Liver (tissue), 8 donors: ENCODE measurements at regions not wholly inside any gene's neighbourhood (a gene's known extent, or its start where the extent isn't known, plus 50 kb on each side); places are given as distances from the start of the nearest gene placed in this dataset.

ENCODE experiments used
- DNase-seq: peaks from one replicate; pipeline ENCODE4 v3.0.0-alpha.2; 2017; ENCODE audit warnings: low spot score
- H3K27ac ChIP-seq, 2 donors: one replicate each; pipeline ENCODE4 v1.7.0; 2013; ENCODE audit warnings: inconsistent platforms in 2 of 2, low read length in 2 of 2, control low read depth in 1 of 2, low read depth in 1 of 2, mild to moderate bottlenecking in 1 of 2
- H3K27me3 ChIP-seq, 4 donors: one replicate each; pipeline versions ENCODE4 v1.6.1 to v1.7.0; 2013; ENCODE audit warnings: low read length in 3 of 4, inconsistent platforms in 1 of 4, mild to moderate bottlenecking in 1 of 4, moderate library complexity in 1 of 4; ENCODE audit not compliant: control insufficient read depth in 4 of 4, insufficient read depth in 4 of 4
- H3K36me3 ChIP-seq, 4 donors: one replicate each; pipeline versions ENCODE4 v1.6.1 to v1.7.0; 2013; ENCODE audit warnings: low read length in 3 of 4, mild to moderate bottlenecking in 3 of 4, low read depth in 1 of 4, moderate library complexity in 1 of 4; ENCODE audit not compliant: control insufficient read depth in 4 of 4, insufficient read depth in 3 of 4
- H3K4me1 ChIP-seq, 4 donors: one replicate each; pipeline versions ENCODE4 v1.6.1 to v1.7.0; 2013; ENCODE audit warnings: low read length in 3 of 4, mild to moderate bottlenecking in 3 of 4, moderate library complexity in 1 of 4; ENCODE audit not compliant: control insufficient read depth in 4 of 4, insufficient read depth in 4 of 4
- H3K4me3 ChIP-seq, 3 donors: one replicate each; pipeline versions ENCODE4 v1.6.1 to v1.7.0; 2013; ENCODE audit warnings: low read length in 3 of 3, control low read depth in 1 of 3, low read depth in 1 of 3, mild to moderate bottlenecking in 1 of 3
- H3K9ac ChIP-seq, 2 donors: one replicate each; pipeline ENCODE4 v1.7.0; 2013; ENCODE audit warnings: low read length in 2 of 2, mild to moderate bottlenecking in 2 of 2, moderate library complexity in 2 of 2, control low read depth in 1 of 2, low read depth in 1 of 2
- H3K9me3 ChIP-seq, 4 donors: one replicate each; pipeline versions ENCODE4 v1.6.1 to v1.7.0; 2013; ENCODE audit warnings: low read length in 3 of 4; ENCODE audit not compliant: control insufficient read depth in 4 of 4
- ATF3 ChIP-seq: IDR thresholded peaks from 2 replicates; pipeline ENCODE4 v1.6.1; 2016; ENCODE audit warnings: antibody characterized with exemption
- CTCF ChIP-seq: fragments of 150-350 bp; IDR thresholded peaks from 2 replicates; pipeline ENCODE4 v1.5.1; 2017; ENCODE audit warnings: improper control_type of control experiment, low read depth, low read length; ENCODE audit not compliant: missing input control
- EGR1 ChIP-seq, 2 donors: IDR thresholded peaks; 2 replicates each; pipeline ENCODE4 v1.6.1; 2016 to 2018; ENCODE audit warnings: antibody characterized with exemption in 2 of 2, low read depth in 2 of 2
- FOXA1 ChIP-seq: IDR thresholded peaks from 2 replicates; pipeline ENCODE4 v1.6.1; 2016; ENCODE audit warnings: antibody characterized with exemption
- FOXA2 ChIP-seq: IDR thresholded peaks from 2 replicates; pipeline ENCODE4 v1.6.1; 2016; ENCODE audit warnings: antibody characterized with exemption
- GABPA ChIP-seq, 2 donors: IDR thresholded peaks in 1 of 2; conservative IDR thresholded peaks in 1 of 2; 2 replicates each; pipeline ENCODE4 v1.6.1; 2016; ENCODE audit warnings: antibody characterized with exemption in 2 of 2, mild to moderate bottlenecking in 1 of 2, moderate library complexity in 1 of 2
- HNF4G ChIP-seq: IDR thresholded peaks from 2 replicates; pipeline ENCODE4 v1.6.1; 2016; ENCODE audit warnings: antibody characterized with exemption
- MAX ChIP-seq: IDR thresholded peaks from 2 replicates; pipeline ENCODE4 v1.6.1; 2016; ENCODE audit warnings: antibody characterized with exemption
- RAD21 ChIP-seq, 2 donors: IDR thresholded peaks; 2 replicates each; pipeline ENCODE4 v1.6.1; 2016; ENCODE audit warnings: antibody characterized with exemption in 2 of 2, mild to moderate bottlenecking in 2 of 2
- REST ChIP-seq: IDR thresholded peaks from 2 replicates; pipeline ENCODE4 v1.6.1; 2016; ENCODE audit warnings: antibody characterized with exemption, mild to moderate bottlenecking
- RXRA ChIP-seq, 2 donors: IDR thresholded peaks; 2 replicates each; pipeline ENCODE4 v1.6.1; 2017 to 2018; ENCODE audit warnings: antibody characterized with exemption in 2 of 2, mild to moderate bottlenecking in 1 of 2
- TAF1 ChIP-seq: conservative IDR thresholded peaks from 2 replicates; pipeline ENCODE4 v1.6.1; 2016; ENCODE audit warnings: antibody characterized with exemption, mild to moderate bottlenecking
- YY1 ChIP-seq: IDR thresholded peaks from 2 replicates; pipeline ENCODE4 v1.6.1; 2016; ENCODE audit warnings: antibody characterized with exemption, mild to moderate bottlenecking
- ZBTB33 ChIP-seq: IDR thresholded peaks from 2 replicates; pipeline ENCODE4 v1.6.1; 2016; ENCODE audit warnings: antibody characterized with exemption
- WGBS: extraction: QIAGEN DNeasy Blood & Tissue Kit; methylation state at CpG from one replicate; pipeline ENCODE4 v1.1.7; 2013; 5-methylcytosine and 5-hydroxymethylcytosine counted together
- donor health status: healthy.
- donor health status: healthy.
- donor health status: healthy.
- donor health status: healthy.
- donor health status: healthy.

- 93% methylated on average over 1 of the region's 1 CpG for WGBS
- Histone ChIP-seq H3K4me3 (no peak overlapping the region), H3K9ac (no peak overlapping the region), H3K4me1 (no peaks in the 10 kb centered on the region), H3K27ac (no peak overlapping the region), H3K36me3 (no peaks in the 10 kb centered on the region), H3K9me3 (peaks cover 0 to 2% (median 0%) of the 10 kb centered on the region in 4 donors), H3K27me3 (no peaks in the 10 kb centered on the region)
- no peak for TF ChIP-seq RAD21 (IDR thresholded peaks at IDR 0.05)
- TF ChIP-seq ATF3: no peak
- TF ChIP-seq FOXA1: no peak
- TF ChIP-seq EGR1 (IDR thresholded peaks at IDR 0.05; ENCODE audit: low read depth in 2 of 2): no peak
- TF ChIP-seq ZBTB33: no peak
- no peak for DNase-seq
Measured at GRCh38 chr13:97712770-97713169, 240.7 kb upstream of the IPO5 start.

GRCh38 chr13:97715763-97716162 is 237.7 kb upstream of the IPO5 start:
- H3K27me3 ChIP-seq: no peaks in the 10 kb centered on the region
- TF ChIP-seq CTCF (no peak), FOXA2 (no peak), ATF3 (no peak), YY1 (no peak), TAF1 (no peak), FOXA1 (no peak), RXRA (IDR thresholded peaks at IDR 0.05) (no peak), MAX (no peak), HNF4G (no peak), GABPA (IDR thresholded peaks at IDR 0.05 in 1 of 2, conservative IDR thresholded peaks at IDR 0.05 in 1 of 2) (no peak), REST (no peak), ZBTB33 (no peak)
- no peaks in the 10 kb centered on the region for H3K4me1 ChIP-seq
- no peak overlapping the region for H3K27ac ChIP-seq
- H3K9ac ChIP-seq: no peak overlapping the region
- DNase-seq: no peak
- no peaks in the 10 kb centered on the region for H3K36me3 ChIP-seq
- H3K4me3 ChIP-seq: no peak overlapping the region
- H3K9me3 ChIP-seq: peaks cover 0 to 2% (median 0%) of the 10 kb centered on the region in 4 donors
